ENCODE measurements at regions not wholly inside any gene's neighbourhood (a gene's known extent, or its start where the extent isn't known, plus 50 kb on each side); places are given as distances from the start of the nearest gene placed in this dataset.

- Histone ChIP-seq H3K4me1 (no peaks in the 10 kb centered on the region), H3K27ac (no peak overlapping the region), H3K4me3 (no peak overlapping the region), H3K27me3 (no peaks in the 10 kb centered on the region), H3K9me3 (no peaks in the 10 kb centered on the region), H3K36me3 (no peaks in the 10 kb centered on the region)
- in situ Hi-C loops (cut with MboI; ENCODE audit: low sequenced_read_pairs in 4 of 4): no loop called here
- ATAC-seq (no peak), DNase-seq (no peak)
- TF ChIP-seq, protein P1, sequence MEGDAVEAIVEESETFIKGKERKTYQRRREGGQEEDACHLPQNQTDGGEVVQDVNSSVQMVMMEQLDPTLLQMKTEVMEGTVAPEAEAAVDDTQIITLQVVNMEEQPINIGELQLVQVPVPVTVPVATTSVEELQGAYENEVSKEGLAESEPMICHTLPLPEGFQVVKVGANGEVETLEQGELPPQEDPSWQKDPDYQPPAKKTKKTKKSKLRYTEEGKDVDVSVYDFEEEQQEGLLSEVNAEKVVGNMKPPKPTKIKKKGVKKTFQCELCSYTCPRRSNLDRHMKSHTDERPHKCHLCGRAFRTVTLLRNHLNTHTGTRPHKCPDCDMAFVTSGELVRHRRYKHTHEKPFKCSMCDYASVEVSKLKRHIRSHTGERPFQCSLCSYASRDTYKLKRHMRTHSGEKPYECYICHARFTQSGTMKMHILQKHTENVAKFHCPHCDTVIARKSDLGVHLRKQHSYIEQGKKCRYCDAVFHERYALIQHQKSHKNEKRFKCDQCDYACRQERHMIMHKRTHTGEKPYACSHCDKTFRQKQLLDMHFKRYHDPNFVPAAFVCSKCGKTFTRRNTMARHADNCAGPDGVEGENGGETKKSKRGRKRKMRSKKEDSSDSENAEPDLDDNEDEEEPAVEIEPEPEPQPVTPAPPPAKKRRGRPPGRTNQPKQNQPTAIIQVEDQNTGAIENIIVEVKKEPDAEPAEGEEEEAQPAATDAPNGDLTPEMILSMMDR (IDR thresholded peaks at IDR 0.05 in 4 of 5, conservative IDR thresholded peaks at IDR 0.05 in 1 of 5): no peak
- TF ChIP-seq POLR2A (IDR thresholded peaks at IDR 0.05): no peak
- intact Hi-C loops (cut with DNase I; ENCODE audit: low total_unique reads): no loop called here
Measured at GRCh38 chr2:220336771-220337170, 709.3 kb downstream of the SLC4A3 start.

GRCh38 chr2:220337611-220338440, 710.4 kb downstream of the SLC4A3 start:
- Histone ChIP-seq H3K27me3 (no peaks in the 10 kb centered on the region), H3K4me3 (no peak overlapping the region), H3K9me3 (no peaks in the 10 kb centered on the region), H3K27ac (no peak overlapping the region), H3K36me3 (no peaks in the 10 kb centered on the region), H3K4me1 (no peaks in the 10 kb centered on the region)
- in situ Hi-C loops (cut with MboI; ENCODE audit: low sequenced_read_pairs in 4 of 4) (no loop called here), intact Hi-C loops (cut with DNase I; ENCODE audit: low total_unique reads) (no loop called here)
- ATAC-seq (no peak), DNase-seq (no peak)
- TF ChIP-seq POLR2A (IDR thresholded peaks at IDR 0.05): no peak
- TF ChIP-seq, protein P1 (IDR thresholded peaks at IDR 0.05 in 4 of 5, conservative IDR thresholded peaks at IDR 0.05 in 1 of 5): no peak

DNA sequence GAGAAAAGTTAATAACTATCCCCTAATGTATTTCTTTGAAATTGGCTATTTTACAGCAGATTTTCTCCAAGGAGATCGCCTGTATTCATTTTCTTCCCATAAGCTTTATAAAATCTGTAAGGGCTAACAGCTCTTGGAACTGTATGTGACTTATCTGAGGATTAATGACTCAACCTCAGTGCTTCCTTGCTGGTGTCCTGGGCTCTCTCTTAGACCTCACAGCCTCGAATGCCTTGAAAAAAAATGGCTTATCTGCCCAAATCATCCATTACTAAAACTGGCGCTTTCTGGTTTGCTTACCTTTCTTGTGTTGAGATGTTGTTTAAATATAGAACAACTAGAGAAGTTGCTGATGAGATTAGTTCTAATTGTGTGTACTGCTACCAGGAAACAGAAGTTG, 713.6 kb downstream of the SLC4A3 start:
- no peak for ATAC-seq
- Histone ChIP-seq H3K9me3 (no peaks in the 10 kb centered on the region), H3K4me1 (no peaks in the 10 kb centered on the region), H3K27ac (no peak overlapping the region), H3K36me3 (no peaks in the 10 kb centered on the region), H3K4me3 (no peak overlapping the region), H3K27me3 (no peaks in the 10 kb centered on the region)
- intact Hi-C loops (cut with DNase I; ENCODE audit: low total_unique reads) (no loop called here), in situ Hi-C loops (cut with MboI; ENCODE audit: low sequenced_read_pairs in 4 of 4) (no loop called here)
- DNase-seq: no peak
- no peak for TF ChIP-seq POLR2A (IDR thresholded peaks at IDR 0.05)
- TF ChIP-seq, protein P1 (IDR thresholded peaks at IDR 0.05 in 4 of 5, conservative IDR thresholded peaks at IDR 0.05 in 1 of 5): no peak

DNA sequence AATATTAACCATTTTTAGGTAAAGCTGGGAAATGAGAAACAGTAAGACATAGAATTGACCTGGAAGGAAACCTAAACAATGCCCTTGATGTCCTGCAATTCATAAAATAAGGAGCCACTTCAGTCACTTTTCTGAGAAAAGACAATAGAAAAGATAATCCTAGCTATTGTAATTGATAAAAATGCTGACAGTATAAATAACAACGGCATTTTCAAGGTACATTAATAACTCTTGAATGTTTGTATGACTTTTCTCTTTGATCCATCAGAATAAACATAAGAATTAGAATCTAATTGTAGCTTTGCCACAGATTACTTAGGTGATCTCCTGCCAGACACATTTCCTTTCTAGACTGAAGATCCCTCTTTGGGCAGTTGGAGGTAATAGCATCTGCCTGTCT, 719.5 kb downstream of the SLC4A3 start:
- intact Hi-C loops (cut with DNase I; ENCODE audit: low total_unique reads) (no loop called here), in situ Hi-C loops (cut with MboI; ENCODE audit: low sequenced_read_pairs in 4 of 4) (no loop called here)
- TF ChIP-seq, protein P1 (IDR thresholded peaks at IDR 0.05 in 4 of 5, conservative IDR thresholded peaks at IDR 0.05 in 1 of 5): no peak
- no peak for TF ChIP-seq POLR2A (IDR thresholded peaks at IDR 0.05)
- no peaks in the 10 kb centered on the region for H3K4me1 ChIP-seq
- no peak overlapping the region for H3K4me3 ChIP-seq
- no peaks in the 10 kb centered on the region for H3K27me3 ChIP-seq
- no peak overlapping the region for H3K27ac ChIP-seq
- no peaks in the 10 kb centered on the region for H3K36me3 ChIP-seq
- H3K9me3 ChIP-seq: no peaks in the 10 kb centered on the region
- no peak for ATAC-seq
- no peak for DNase-seq

Data from gastrocnemius medialis (tissue), 4 donors.